ENCODE measurements at regions not wholly inside any gene's neighbourhood (a gene's known extent, or its start where the extent isn't known, plus 50 kb on each side); places are given as distances from the start of the nearest gene placed in this dataset.

- no peak for DNase-seq (ENCODE audit: low read depth)
- no peaks in the 10 kb centered on the region for H3K36me3 ChIP-seq (ENCODE audit: control insufficient read depth, insufficient read depth, low read length)
- FAIRE-seq: no peak
- no peak overlapping the region for H3K4me3 ChIP-seq (ENCODE audit: low read depth, low read length)
- H3K27me3 ChIP-seq (ENCODE audit: control insufficient read depth, insufficient read depth, low read length): no peaks in the 10 kb centered on the region
- no peak for TF ChIP-seq CTCF (IDR thresholded peaks at IDR 0.05; ENCODE audit: insufficient read depth, low read length, severe bottlenecking)
Observed at GRCh38 chr13:31627097-31627845, 112.1 kb upstream of the RXFP2 start.

GRCh38 chr13:31629085-31629780 lies 110.1 kb upstream of the RXFP2 start:
- DNase-seq (ENCODE audit: low read depth) (no peak), FAIRE-seq (no peak)
- Histone ChIP-seq H3K36me3 (ENCODE audit: control insufficient read depth, insufficient read depth, low read length) (no peaks in the 10 kb centered on the region), H3K27me3 (ENCODE audit: control insufficient read depth, insufficient read depth, low read length) (no peaks in the 10 kb centered on the region), H3K4me3 (ENCODE audit: low read depth, low read length) (no peak overlapping the region)
- no peak for TF ChIP-seq CTCF (IDR thresholded peaks at IDR 0.05; ENCODE audit: insufficient read depth, low read length, severe bottlenecking)

GRCh38 chr13:31631071-31631470 lies 108.3 kb upstream of the RXFP2 start:
- FAIRE-seq: no peak
- DNase-seq (ENCODE audit: low read depth): no peak
- no peak for TF ChIP-seq CTCF (IDR thresholded peaks at IDR 0.05; ENCODE audit: insufficient read depth, low read length, severe bottlenecking)
- Histone ChIP-seq H3K36me3 (ENCODE audit: control insufficient read depth, insufficient read depth, low read length) (no peaks in the 10 kb centered on the region), H3K27me3 (ENCODE audit: control insufficient read depth, insufficient read depth, low read length) (no peaks in the 10 kb centered on the region), H3K4me3 (ENCODE audit: low read depth, low read length) (no peak overlapping the region)

GRCh38 chr13:31631746-31632145 lies 107.6 kb upstream of the RXFP2 start:
- no peak for TF ChIP-seq CTCF (IDR thresholded peaks at IDR 0.05; ENCODE audit: insufficient read depth, low read length, severe bottlenecking)
- Histone ChIP-seq H3K36me3 (ENCODE audit: control insufficient read depth, insufficient read depth, low read length) (no peaks in the 10 kb centered on the region), H3K27me3 (ENCODE audit: control insufficient read depth, insufficient read depth, low read length) (no peaks in the 10 kb centered on the region), H3K4me3 (ENCODE audit: low read depth, low read length) (no peak overlapping the region)
- FAIRE-seq (no peak), DNase-seq (ENCODE audit: low read depth) (no peak)

GRCh38 chr13:31638577-31638976 lies 100.7 kb upstream of the RXFP2 start:
- peak; percentile 67 for DNase-seq (ENCODE audit: low read depth)
- FAIRE-seq: no peak
- H3K4me3 ChIP-seq (ENCODE audit: low read depth, low read length): no peak overlapping the region
- no peaks in the 10 kb centered on the region for H3K36me3 ChIP-seq (ENCODE audit: control insufficient read depth, insufficient read depth, low read length)
- no peaks in the 10 kb centered on the region for H3K27me3 ChIP-seq (ENCODE audit: control insufficient read depth, insufficient read depth, low read length)
- no peak for TF ChIP-seq CTCF (IDR thresholded peaks at IDR 0.05; ENCODE audit: insufficient read depth, low read length, severe bottlenecking)

Measured in bronchial epithelial cell (primary cell).